Middle frontal gyrus (tissue), 1 donor: ENCODE measurements at regions not wholly inside any gene's neighbourhood (a gene's known extent, or its start where the extent isn't known, plus 50 kb on each side); places are given as distances from the start of the nearest gene placed in this dataset.

ENCODE experiments used
- DNase-seq: peaks from one replicate; pipeline ENCODE4 v3.0.0-alpha.2; 2015; ENCODE audit warnings: low spot score; ENCODE audit errors: extremely low spot score

DNA sequence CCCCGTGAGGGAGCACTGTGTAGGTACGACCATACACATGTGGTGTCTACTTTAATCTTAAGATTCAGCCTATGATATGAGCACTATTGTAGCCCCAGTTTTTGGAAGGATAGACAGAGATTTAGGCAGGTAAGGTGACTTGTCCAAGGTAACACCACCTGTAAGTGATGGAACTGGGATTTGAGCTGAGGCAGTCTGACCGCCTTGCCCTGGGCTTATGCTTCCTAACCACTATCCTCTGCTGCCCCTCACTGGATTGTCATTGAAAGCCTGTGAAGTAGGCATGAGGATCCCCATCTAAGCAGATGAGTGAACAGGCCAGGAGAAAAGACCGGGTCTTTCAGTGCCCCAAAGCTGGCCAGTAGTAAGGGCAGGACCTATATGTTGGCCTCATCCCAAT, 343.8 kb downstream of the CYRIA start:
- DNase-seq, result no peak

DNA sequence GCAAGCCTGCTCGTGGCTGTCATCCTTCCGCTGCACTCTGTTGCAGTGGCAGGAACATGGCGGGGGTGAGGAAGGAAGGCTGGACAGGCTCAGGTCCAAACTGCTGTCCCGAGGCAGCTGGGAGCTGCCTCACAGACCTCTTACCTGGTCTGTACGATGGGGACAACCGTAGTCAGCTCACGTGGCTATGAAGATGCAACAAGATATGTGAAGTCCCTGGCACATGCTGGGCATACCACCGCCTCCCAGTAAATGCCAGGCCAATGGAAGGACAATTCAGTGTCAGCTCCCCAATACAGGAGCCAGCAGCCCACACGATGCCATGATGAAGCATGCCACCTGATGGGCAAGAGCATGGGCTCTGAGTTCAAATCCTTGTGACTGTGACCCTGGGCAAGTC, 344.4 kb downstream of the CYRIA start:
- no peak for DNase-seq

GRCh38 chr2:16320716-16321115, 344.9 kb downstream of the CYRIA start:
- peak; percentile 8 for DNase-seq

- DNase-seq, result no peak
These were observed 346.0 kb downstream of the CYRIA start for GRCh38 chr2:16319551-16320121.

GRCh38 chr2:16318474-16319195, 347.0 kb downstream of the CYRIA start:
- no peak for DNase-seq

DNA sequence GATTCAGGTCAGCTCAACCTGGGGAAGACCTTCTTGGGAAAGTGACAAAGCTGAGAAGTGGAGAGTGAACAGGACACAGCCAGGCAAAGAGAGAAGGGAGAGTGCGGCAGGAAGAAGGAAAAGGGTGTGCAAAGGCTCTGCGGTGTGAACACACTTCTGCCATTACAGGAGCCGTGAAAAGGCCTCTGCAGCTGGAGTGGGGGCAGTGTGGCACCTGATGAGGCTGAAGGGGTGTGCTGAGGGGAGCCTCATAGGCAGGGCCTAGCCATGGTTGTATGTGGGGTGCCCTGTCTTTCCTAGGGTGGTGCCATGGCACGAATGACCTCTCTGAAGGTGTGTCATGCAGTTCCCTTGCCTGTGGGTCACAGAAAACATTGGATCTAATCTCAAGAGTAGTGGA, 347.6 kb downstream of the CYRIA start:
- DNase-seq, result no peak

DNA sequence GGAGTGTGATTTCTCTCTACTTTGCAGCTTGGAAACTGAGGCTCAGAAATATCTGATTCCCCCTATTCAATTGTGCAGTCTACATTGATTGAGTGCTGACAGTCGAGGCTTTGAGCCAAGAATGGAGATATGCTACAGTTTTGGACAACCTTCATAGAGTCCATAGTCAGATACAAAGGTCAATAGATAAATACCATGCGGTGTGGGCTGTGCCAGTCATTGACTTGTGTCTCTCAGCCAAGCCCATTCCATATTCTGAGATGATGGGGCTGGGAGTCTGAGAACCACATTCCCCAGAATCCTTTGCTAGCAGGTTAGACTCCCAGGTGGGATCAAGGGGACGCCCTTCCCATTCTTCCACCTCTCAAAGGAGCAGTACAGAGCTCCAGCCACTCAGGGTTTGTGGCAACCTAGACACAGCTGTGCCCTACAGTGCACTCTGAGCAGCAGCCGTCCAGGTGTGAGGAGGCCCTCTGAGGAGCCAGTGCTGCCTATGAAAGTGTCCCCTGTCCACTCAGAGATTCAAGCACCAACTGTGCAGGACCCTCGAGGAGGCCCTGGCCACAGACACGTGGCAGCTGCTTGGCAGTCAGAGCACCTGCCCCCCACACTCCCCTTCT, 348.3 kb downstream of the CYRIA start:
- no peak for DNase-seq

DNA sequence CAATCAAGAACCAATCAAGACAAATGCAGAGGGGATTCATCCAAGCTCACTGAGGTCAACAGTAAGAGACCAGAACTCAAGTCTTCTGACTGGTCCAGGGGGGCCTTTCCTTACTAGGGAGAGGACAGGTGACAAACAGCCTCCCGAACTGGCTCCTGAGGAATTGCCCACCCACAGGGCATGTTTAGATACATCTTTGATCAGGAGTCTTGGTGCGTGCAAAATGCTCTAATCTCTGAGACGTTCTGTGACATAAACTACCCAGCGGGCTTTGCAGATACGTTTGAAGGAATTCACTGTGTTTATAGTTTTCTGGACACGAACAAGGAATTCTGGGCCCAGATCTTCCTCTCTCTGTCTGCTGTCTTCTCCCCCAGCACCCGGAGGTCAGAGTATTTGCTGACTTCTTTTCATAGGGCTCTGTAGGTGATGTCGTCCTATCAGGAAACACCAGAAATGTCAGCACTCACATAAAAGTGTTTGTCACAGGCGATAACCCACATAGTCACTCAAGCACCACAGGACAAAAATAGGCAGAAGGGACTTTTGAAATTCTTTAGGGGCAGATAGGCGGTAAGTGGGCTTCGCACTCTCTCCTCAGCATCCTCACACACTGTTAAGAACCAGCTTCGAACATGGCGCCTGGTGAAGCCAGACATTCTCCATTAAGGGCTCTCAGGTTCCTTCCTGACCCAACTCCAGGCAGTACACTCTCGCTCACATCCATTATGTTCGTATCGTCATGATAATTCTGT, 349.0 kb downstream of the CYRIA start:
- no peak for DNase-seq

GRCh38 chr2:16315908-16316307, 349.7 kb downstream of the CYRIA start:
- DNase-seq, result no peak

GRCh38 chr2:16315458-16315835, 350.2 kb downstream of the CYRIA start:
- no peak for DNase-seq

GRCh38 chr2:16314691-16315457, 350.8 kb downstream of the CYRIA start:
- DNase-seq, result no peak

- DNase-seq, result no peak
These were observed 351.6 kb downstream of the CYRIA start for GRCh38 chr2:16314001-16314400.

- DNase-seq, result no peak
These were observed 352.2 kb downstream of the CYRIA start for GRCh38 chr2:16313235-16313975.

DNA sequence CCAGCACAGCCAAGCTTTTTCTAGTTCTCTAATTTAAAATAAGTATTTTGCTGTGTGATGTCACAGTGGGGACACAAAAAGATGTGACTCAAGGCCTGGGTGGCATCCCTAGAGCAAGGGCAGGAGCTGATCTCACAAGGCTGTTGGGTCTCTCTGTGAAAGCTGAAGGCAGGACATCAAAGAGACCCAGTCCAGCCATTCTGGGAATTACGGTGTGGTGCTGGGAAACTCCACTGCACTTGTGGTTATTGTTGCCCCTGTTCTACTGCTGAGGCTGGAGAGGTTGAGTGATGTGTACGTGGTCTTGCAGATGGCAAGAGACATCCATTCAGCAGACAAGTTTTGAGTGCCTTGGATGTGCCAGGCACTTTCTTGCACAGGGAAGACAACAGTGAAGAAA, 352.9 kb downstream of the CYRIA start:
- no peak for DNase-seq

GRCh38 chr2:16311521-16312440, 353.9 kb downstream of the CYRIA start:
- DNase-seq, result no peak

DNA sequence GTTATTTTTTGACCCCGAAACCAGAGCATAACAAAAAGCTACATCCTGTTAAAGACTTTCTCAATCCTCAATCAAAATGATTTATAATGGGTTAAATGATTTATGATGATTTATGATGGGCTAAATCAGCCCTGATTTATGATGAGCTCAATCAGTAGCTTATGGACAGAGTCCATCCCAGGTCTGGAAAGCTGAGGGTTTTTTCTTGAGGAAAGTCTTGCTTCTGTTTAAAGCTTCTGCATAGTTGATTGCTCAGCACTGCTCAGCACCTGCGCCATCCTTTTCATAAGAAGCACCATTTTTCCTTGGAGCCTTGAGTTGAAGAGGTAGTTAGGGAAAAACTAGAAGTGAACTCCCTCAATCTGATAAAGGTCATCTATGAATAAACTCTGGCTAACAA, 356.8 kb downstream of the CYRIA start:
- no peak for DNase-seq

DNA sequence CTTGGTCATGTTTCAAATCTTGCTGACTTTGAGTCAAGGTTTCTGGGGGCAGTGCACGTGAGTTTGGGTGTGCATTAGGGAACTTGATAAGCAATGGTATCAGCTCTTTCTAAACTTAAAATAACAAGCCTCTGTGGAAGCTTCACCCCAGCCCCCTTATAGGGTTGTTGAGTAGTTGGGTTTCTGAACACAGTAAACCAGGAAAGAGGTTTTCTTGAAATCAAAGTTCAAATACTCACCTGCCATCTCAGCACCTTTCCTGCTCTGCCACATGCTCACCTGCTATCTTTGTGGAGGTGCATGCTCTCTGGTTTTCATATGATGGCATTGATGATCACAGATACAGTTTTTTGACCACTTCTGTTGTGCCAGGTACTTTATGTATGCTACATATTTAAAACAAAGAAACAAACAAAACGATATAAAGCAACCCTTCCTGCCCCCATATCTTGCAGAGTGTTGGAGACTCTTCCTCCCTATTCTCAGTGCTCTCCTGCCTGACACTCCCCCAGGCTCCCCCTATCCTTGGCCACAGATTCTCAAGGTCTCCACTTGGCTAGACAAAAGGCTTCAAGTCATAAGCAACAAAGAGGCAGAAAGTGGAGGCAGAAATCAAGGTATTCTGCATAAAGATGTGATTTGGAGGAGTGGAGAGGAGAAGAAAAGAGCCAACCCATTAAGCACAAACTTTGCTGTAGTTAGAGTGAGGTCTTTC, 360.6 kb downstream of the CYRIA start:
- no peak for DNase-seq

DNA sequence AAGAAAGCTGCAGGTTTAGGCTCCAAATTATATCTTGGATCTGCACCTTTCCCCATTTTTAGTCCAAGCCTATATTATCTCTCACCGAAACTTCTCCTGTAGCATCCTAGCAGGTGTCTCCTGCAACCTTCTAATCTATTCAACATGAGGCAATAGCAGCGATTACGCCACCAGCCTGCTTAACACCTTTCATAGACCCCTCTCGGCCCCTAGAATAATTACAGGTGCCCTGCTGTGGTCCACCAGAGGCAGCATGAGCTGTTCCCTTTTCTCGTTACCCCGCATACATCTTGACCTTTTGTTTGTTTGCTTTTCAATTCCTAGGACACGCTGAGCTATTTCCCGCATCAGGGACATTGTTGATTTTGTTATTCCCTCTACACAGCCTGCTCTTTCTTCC, 361.9 kb downstream of the CYRIA start:
- no peak for DNase-seq

DNA sequence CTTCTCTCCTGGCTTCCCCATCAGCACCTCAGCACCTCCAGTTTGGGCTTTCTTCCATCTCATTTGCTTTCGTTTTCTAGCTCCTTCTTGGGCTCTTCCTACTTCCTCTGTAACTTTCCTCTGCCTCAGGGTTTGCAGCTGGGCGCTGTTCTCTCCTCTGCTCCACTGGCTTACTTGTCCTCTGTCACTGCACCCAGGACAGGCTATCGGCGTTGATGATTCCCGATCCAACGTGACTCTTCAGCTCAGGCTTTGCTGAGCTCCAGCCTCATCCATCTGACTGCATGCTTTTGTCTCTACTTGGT, 362.4 kb downstream of the CYRIA start:
- DNase-seq, result no peak
